ENCODE measurements at regions not wholly inside any gene's neighbourhood (a gene's known extent, or its start where the extent isn't known, plus 50 kb on each side); places are given as distances from the start of the nearest gene placed in this dataset.

DNA sequence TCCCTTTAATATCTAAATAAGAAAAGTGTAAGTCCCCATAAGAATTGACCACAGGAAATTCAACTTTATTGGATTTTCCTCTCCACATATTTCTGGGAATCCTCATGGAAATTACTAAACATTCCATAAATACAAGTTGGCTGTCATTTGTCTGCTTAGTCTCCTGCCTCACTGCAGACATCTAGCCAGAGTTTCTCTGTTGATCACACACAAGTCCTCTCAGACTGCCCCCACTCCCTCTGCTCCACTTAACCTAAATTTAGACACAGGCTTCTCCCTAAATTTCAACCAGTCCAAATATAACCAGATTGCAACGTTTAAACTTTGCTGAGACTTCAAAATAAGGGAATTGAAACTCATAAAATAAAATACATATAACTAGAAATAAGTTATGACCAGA is 982.1 kb downstream of the DTWD2 start:
- BruUV-seq (replicated peaks): no TSS peak
- DNase-seq (ENCODE audit: low read depth, low spot score) (no peak), FAIRE-seq (no peak)
- H3K4me2 ChIP-seq (ENCODE audit: insufficient read depth, low read length): no peak overlapping the region
- H3K36me3 ChIP-seq (ENCODE audit: control insufficient read depth in 2 of 2, extremely low read depth in 1 of 2, insufficient read depth in 2 of 2, low read length in 2 of 2): no peaks in the 10 kb centered on the region
- no peaks in the 10 kb centered on the region for H3K27me3 ChIP-seq (ENCODE audit: control insufficient read depth in 2 of 2, insufficient read depth in 2 of 2, low read length in 2 of 2)
- intact Hi-C loops (cut with micrococcal nuclease): no loop called here
- no peaks in the 10 kb centered on the region for H3K9me3 ChIP-seq (replicated peaks; ENCODE audit: control insufficient read depth, insufficient read depth, low read length)
- POLR2A ChIA-PET: no interaction called here
- CTCF ChIA-PET: no interaction called here
- no peaks in the 10 kb centered on the region for H3K9me1 ChIP-seq (replicated peaks; ENCODE audit: control insufficient read depth, extremely low read depth, insufficient read depth, low read length)
- no peaks in the 10 kb centered on the region for H3K79me2 ChIP-seq (ENCODE audit: control insufficient read depth, insufficient read depth, low read length)
- H3K9ac ChIP-seq (replicated peaks; ENCODE audit: extremely low read depth, insufficient read depth, low read length): no peak overlapping the region
- H4K20me1 ChIP-seq (replicated peaks; ENCODE audit: control insufficient read depth, extremely low read depth, insufficient read depth, low read length): no peaks in the 10 kb centered on the region
- no peak overlapping the region for H3K4me3 ChIP-seq (replicated peaks in 1 of 3; ENCODE audit: insufficient read depth in 1 of 3, low read depth in 1 of 3, low read length in 3 of 3)
- dilution Hi-C loops (cut with MboI; ENCODE audit: extremely low pct_ligation_motif_present, low sequenced_read_pairs): no loop called here
- H3K27ac ChIP-seq (ENCODE audit: insufficient read depth, low read depth, low read length): no peak overlapping the region
- TF ChIP-seq POLR2A (IDR thresholded peaks at IDR 0.05; ENCODE audit: low read depth, low read length): no peak
- TF ChIP-seq JUN (IDR thresholded peaks at IDR 0.05; ENCODE audit: borderline replicate concordance, insufficient read depth, insufficient read length, low read depth): no peak
- TF ChIP-seq GATA2 (IDR thresholded peaks at IDR 0.05; ENCODE audit: insufficient read depth, insufficient read length, low read depth, low read length): no peak
- no peak for TF ChIP-seq FOS (IDR thresholded peaks at IDR 0.05; ENCODE audit: borderline replicate concordance, insufficient read depth, low read length)
- TF ChIP-seq EZH2 (IDR thresholded peaks at IDR 0.05; ENCODE audit: borderline replicate concordance, low read depth, low read length, severe bottlenecking): no peak
- TF ChIP-seq, protein P1, sequence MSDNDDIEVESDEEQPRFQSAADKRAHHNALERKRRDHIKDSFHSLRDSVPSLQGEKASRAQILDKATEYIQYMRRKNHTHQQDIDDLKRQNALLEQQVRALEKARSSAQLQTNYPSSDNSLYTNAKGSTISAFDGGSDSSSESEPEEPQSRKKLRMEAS (IDR thresholded peaks at IDR 0.05; ENCODE audit: insufficient read depth, insufficient read length): no peak
- TF ChIP-seq, protein P2, sequence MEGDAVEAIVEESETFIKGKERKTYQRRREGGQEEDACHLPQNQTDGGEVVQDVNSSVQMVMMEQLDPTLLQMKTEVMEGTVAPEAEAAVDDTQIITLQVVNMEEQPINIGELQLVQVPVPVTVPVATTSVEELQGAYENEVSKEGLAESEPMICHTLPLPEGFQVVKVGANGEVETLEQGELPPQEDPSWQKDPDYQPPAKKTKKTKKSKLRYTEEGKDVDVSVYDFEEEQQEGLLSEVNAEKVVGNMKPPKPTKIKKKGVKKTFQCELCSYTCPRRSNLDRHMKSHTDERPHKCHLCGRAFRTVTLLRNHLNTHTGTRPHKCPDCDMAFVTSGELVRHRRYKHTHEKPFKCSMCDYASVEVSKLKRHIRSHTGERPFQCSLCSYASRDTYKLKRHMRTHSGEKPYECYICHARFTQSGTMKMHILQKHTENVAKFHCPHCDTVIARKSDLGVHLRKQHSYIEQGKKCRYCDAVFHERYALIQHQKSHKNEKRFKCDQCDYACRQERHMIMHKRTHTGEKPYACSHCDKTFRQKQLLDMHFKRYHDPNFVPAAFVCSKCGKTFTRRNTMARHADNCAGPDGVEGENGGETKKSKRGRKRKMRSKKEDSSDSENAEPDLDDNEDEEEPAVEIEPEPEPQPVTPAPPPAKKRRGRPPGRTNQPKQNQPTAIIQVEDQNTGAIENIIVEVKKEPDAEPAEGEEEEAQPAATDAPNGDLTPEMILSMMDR (IDR thresholded peaks at IDR 0.05; ENCODE audit: extremely low read depth in 1 of 2, insufficient read depth in 1 of 2, low read depth in 1 of 2, low read length in 2 of 2): no peak
- no peak for TF ChIP-seq POLR2AphosphoS5 (IDR thresholded peaks at IDR 0.05; ENCODE audit: insufficient read depth, low read depth, low read length)
- TF ChIP-seq MYC (IDR thresholded peaks at IDR 0.05; ENCODE audit: low read depth, low read length): no peak
- no peak overlapping the region for H2AFZ ChIP-seq (ENCODE audit: low read depth, low read length)
- no peaks in the 10 kb centered on the region for H3K4me1 ChIP-seq (ENCODE audit: control insufficient read depth, extremely low read depth, insufficient read depth, low read length)
